Inflammatory macrophage (primary cell): ENCODE measurements at regions not wholly inside any gene's neighbourhood (a gene's known extent, or its start where the extent isn't known, plus 50 kb on each side); places are given as distances from the start of the nearest gene placed in this dataset.
"Not testable (repeated sequence)": the region's sequence is repeated elsewhere in the genome, so short reads cannot be mapped to it uniquely, and the experiment has no call there.

ENCODE experiments used
- DNase-seq, 2 donors: peaks; one replicate each; pipeline ENCODE4 v3.0.0-alpha.2; 2020 to 2022

- no peak for DNase-seq
These were observed 133.0 kb downstream of the BRD1 start for GRCh38 chr22:49694462-49695260.

GRCh38 chr22:49693848-49694247, 133.8 kb downstream of the BRD1 start:
- DNase-seq: no peak

GRCh38 chr22:49693416-49693815, 134.3 kb downstream of the BRD1 start:
- no peak for DNase-seq

GRCh38 chr22:49692499-49693225, 135.0 kb downstream of the BRD1 start:
- no peak for DNase-seq

DNA sequence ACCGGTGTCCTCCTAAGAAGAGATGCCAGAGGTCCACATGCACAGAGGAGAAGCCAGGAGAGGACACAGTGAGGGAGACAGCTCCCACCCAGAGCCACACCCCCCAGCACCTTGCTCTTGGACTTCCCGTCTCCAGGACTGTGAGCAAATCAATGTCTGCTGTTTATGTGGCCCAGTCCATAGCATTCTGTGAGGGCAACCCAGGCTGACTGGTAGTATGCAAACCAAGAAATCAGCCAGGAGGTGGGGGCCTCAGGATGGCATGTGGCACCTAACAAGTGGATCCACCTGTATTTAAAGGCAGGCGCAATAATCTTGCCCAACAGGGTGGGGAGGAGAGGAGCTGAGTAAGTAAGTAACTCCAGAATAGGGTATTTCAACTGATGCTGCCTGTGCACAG, 136.4 kb downstream of the BRD1 start:
- DNase-seq: no peak

DNA sequence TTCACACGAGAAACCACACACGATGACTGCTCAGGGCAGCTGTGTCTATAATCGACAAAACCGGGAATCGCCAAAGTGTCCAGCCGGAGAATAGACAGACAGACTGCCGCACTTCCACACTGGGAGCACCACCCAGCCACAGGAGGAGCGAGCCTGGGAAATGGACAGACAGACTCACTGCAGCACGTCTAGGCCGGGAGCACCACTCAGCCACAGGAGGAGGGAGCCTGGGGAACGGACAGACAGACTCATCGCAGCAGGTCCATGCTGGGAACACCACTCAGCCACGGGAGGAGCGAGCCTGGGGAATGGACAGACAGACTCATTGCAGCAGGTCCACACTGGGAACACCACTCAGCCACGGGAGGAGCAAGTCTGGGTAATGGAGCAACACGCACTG, 137.2 kb downstream of the BRD1 start:
- no peak for DNase-seq

GRCh38 chr22:49689858-49690257, 137.8 kb downstream of the BRD1 start:
- no peak for DNase-seq

DNA sequence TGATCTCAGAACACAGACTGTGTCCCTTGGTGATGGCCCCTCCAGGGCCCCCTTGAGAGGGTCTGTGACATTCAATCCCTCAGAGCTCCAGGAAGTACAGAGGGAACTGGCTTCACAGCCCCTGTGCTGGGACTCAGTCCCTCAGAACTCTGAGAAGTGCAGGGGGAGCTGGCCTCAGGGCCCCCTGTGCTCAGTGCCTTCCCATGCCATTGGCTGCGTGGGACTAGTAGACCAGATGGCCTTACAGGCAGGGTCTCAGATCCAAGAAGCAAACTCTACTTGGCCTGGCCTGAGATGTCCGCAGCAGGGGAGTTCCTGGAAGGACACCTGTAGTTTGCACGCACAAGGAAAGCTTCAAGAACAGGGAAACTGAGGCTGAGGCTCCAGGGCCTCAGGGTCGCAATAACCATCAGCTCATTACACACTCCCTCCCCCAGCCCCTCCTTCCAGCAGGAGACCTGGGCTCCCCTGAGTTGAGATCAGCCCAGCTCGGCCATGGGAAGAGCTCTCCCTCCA, 138.4 kb downstream of the BRD1 start:
- no peak for DNase-seq

GRCh38 chr22:49688516-49689254, 139.0 kb downstream of the BRD1 start:
- no peak for DNase-seq

- no peak for DNase-seq
These were observed 139.7 kb downstream of the BRD1 start for GRCh38 chr22:49687786-49688515.

DNA sequence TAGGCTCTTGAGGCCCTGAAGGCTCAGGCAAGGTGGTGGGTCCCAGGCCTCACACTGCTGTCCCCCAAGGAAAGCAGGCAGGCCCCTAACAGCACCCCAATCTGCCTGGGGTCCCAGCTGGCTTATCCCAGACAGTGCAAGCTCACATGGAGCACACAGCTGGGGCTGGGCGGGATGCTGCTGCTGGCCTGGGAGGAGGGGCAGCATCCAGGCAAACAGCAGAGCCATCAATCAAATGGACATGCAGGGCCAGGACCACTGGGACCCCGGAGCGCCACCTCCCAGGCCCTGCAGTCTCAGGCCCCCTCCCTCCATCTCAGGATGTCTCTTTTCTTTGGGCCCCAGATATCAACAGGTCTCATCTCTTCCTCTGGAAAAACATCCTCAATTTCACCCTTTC, 140.3 kb downstream of the BRD1 start:
- no peak for DNase-seq

DNA sequence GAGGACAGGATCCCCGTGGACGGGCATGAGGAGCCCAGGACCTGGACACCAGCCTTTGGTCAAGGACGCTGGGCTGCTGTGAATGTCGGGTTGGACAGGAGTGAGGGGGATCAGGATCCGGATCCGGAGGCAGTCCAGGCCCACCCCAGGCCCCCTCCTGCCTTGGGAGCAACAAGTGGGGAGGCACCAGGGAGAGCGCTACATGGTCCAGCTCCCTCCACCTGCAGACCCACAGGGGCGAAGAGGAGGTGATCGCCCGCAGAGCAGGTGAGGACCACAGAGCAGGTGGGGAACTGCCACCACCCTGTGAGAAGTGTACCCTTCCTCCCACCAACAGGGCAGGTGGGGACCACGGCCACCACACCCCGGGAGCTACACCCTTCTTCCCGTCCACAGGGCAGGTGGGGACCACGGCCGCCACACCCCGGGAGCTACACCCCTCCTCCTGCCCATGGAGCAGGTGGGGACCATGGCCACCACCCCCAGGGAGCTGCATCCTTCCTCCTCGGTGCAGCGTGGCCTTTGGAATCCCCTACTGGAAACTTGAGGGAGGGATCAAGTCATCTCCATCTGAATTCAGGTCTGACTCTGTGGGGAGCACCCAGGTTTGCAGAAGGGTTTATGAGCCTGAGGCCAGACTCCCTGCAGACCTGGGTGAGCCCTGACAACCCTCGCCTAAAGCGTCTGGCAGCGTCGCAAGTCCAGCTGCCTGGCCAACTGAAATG, 141.0 kb downstream of the BRD1 start:
- DNase-seq: no peak

- DNase-seq: no peak
These were observed 142.0 kb downstream of the BRD1 start for GRCh38 chr22:49685686-49686085.

DNA sequence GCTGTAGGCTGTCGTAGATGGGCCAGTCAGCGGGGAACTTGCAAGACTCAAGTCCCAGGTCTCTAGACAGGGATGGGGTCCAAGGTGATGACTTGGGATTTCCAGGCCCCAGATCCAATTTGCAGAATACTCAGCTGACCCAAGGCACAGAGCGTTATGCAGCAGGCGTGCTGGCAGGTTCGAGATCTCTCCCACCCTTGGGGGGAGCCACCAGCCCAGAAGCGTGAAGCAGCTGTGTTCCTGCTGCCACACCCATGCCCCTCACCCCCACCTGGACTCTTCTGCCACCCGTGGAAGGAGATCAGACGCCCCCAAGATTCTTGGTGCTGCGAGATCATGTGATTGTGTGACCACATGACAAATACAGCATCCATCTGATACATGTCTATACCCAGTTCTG, 142.6 kb downstream of the BRD1 start:
- no peak for DNase-seq

- DNase-seq: no peak
These were observed 144.6 kb downstream of the BRD1 start for GRCh38 chr22:49683032-49683431.

DNA sequence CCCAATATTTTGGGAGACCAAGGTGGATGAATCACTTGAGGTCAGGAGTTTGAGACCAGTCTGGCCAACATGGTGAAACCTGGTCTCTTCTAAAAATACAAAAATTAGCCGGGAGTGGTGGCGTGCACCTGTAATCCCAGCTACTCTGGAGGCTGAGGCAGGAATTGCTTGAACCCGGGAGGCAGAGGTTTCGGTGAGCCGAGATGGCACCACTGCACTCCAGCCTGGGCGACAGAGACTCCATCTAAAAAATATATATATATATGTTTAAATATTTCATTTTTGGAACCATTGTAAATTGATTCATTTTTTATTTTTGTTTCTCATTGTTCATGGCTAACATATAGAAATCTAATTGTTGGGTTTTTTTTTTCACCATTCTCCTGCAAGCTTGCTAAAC, 146.9 kb downstream of the BRD1 start:
- not testable (repeated sequence) for DNase-seq

DNA sequence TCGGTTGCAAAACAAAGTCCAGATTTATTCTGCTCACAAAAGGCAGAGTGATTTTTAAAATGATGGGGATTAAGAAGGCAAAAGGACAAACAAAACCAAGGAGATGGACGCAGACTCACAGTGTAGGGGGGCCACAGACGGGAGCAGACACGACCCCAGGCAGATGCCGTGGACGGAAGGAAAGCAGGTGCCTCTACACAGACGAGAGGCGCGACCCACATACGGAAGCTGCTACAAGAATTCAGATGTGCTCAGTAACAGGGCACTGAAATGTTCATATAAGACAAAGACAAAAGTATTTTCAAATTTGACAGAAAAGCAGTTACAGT, 148.9 kb downstream of the BRD1 start:
- no peak for DNase-seq

- DNase-seq: no peak
These were observed 149.4 kb downstream of the BRD1 start for GRCh38 chr22:49678137-49678841.

GRCh38 chr22:49677495-49677889, 150.2 kb downstream of the BRD1 start:
- no peak for DNase-seq

DNA sequence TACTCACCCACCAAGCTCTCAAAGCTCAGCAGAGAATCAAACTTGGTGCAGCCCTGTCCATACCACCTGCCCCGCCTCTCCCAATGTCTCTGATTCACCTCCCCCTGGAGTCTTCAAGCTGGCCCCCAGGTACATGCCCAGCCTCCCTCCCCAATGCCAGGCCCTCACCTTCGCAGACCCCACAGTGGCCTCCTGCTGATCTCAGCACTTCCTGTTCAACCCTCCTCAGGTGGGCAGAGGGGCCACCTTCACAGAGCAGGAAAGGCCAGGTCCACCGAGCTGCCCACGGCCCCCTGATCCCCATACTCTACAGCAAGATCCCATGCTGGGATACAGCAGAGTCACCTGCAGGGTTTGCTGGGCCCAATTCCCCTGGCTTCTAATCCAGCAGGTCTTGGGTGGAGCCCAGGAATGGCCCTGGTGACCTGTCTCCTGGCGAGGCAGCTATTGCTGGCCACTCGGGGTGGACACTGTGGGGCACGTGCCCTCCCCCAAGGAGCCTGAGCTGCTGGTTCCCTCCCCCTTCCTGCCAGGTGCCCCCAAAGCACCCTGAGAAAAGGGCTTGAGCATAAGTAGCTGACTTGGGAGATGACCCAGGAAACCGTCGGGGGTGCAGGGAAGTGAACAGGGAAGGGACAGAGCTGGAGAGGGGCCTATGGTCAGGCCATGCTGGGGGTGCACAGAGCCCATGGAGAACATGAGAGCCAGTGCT, 150.7 kb downstream of the BRD1 start:
- no peak for DNase-seq

DNA sequence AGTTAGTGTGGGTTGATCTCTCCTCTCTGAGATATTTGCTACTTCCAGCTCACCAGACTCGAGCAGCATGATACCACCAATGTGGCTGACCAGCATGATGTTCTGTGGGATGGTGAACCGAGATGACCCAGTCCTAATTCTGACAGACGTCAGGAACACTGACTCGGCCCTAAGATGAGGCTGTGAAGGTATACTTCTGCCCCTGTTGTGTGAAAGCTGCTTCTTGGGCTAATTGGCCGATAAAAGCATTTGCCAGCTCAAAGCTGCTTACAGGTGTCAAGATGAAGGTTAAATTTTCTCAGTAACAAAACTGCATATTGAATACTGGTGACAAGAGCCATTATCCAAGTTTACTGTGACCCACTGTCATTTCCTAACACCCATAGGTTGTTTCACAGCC, 151.4 kb downstream of the BRD1 start:
- no peak for DNase-seq
